Astrocyte (in vitro differentiated cells and primary cell): ENCODE measurements at regions not wholly inside any gene's neighbourhood (a gene's known extent, or its start where the extent isn't known, plus 50 kb on each side); places are given as distances from the start of the nearest gene placed in this dataset.
"Not testable (repeated sequence)": the region's sequence is repeated elsewhere in the genome, so short reads cannot be mapped to it uniquely, and the experiment has no call there.

Source experiments
- DNase-seq: peaks from one replicate; pipeline ENCODE4 v3.0.0-alpha.2; 2010; ENCODE audit warnings: low read depth
- FAIRE-seq: peaks from 2 replicates; lab custom pipeline; 2011; peaks lifted over from hg19 to GRCh38; lab: Jason Lieb, UNC
- H2AFZ ChIP-seq: 2 replicates; pipeline ENCODE4 v1.6.0; 2012; ENCODE audit warnings: low read depth, low read length, inconsistent platforms
- H3K27ac ChIP-seq: 2 replicates; pipeline ENCODE4 v1.5.1; 2011; ENCODE audit warnings: low read depth, low read length, inconsistent platforms
- H3K27me3 ChIP-seq: 2 replicates; pipeline ENCODE4 v1.6.0; 2011; ENCODE audit warnings: low read length, inconsistent platforms; ENCODE audit not compliant: insufficient read depth
- H3K36me3 ChIP-seq: 2 replicates; pipeline ENCODE4 v1.5.1; 2011; ENCODE audit warnings: low read length, inconsistent platforms; ENCODE audit not compliant: insufficient read depth
- H3K4me1 ChIP-seq: 2 replicates; pipeline ENCODE4 v1.5.1; 2011; ENCODE audit warnings: low read length, inconsistent platforms; ENCODE audit not compliant: insufficient read depth
- H3K4me2 ChIP-seq: 2 replicates; pipeline ENCODE4 v1.6.0; 2012; ENCODE audit warnings: low read length, inconsistent platforms
- H3K4me3 ChIP-seq: 2 replicates; pipeline ENCODE4 v1.5.1; 2011; ENCODE audit warnings: low read depth, mild to moderate bottlenecking, low read length, inconsistent platforms; ENCODE audit not compliant: insufficient read depth
- H3K79me2 ChIP-seq: 2 replicates; pipeline ENCODE4 v1.6.0; 2012; ENCODE audit warnings: mild to moderate bottlenecking, low read length, inconsistent platforms; ENCODE audit not compliant: insufficient read depth
- H3K9ac ChIP-seq: 2 replicates; pipeline ENCODE4 v1.6.0; 2012; ENCODE audit warnings: mild to moderate bottlenecking, low read length, inconsistent platforms
- H3K9me3 ChIP-seq: 2 replicates; pipeline ENCODE4 v1.5.1; 2012; ENCODE audit warnings: low read depth, mild to moderate bottlenecking, low read length, inconsistent platforms; ENCODE audit not compliant: insufficient read depth
- H4K20me1 ChIP-seq: 2 replicates; pipeline ENCODE4 v1.6.0; 2012; ENCODE audit warnings: low read length, inconsistent platforms; ENCODE audit not compliant: insufficient read depth
- H3K27ac Mint-ChIP-seq: one replicate; pipeline ENCODE4 v1.8.0; 2021; ENCODE audit warnings: mild to moderate bottlenecking, mixed read lengths; ENCODE audit not compliant: unreplicated experiment
- H3K27me3 Mint-ChIP-seq: one replicate; pipeline ENCODE4 v1.8.0; 2021; ENCODE audit warnings: low read depth, mixed read lengths; ENCODE audit not compliant: unreplicated experiment
- H3K36me3 Mint-ChIP-seq: one replicate; pipeline ENCODE4 v1.8.0; 2021; ENCODE audit warnings: low read depth, mixed read lengths; ENCODE audit not compliant: unreplicated experiment
- H3K4me1 Mint-ChIP-seq: one replicate; pipeline ENCODE4 v1.8.0; 2021; ENCODE audit warnings: low read depth, mixed read lengths; ENCODE audit not compliant: unreplicated experiment
- H3K4me3 Mint-ChIP-seq: one replicate; pipeline ENCODE4 v1.8.0; 2021; ENCODE audit warnings: mild to moderate bottlenecking, moderate library complexity, mixed read lengths; ENCODE audit not compliant: unreplicated experiment
- H3K9me3 Mint-ChIP-seq: one replicate; pipeline ENCODE4 v1.8.0; 2021; ENCODE audit warnings: mild to moderate bottlenecking, mixed read lengths; ENCODE audit not compliant: unreplicated experiment
- CTCF ChIP-seq: IDR thresholded peaks from 2 replicates; pipeline ENCODE4 v1.5.1; 2011; ENCODE audit warnings: low read depth, mild to moderate bottlenecking, inconsistent platforms, low read length, moderate library complexity; ENCODE audit not compliant: insufficient read depth
- EZH2 ChIP-seq: IDR thresholded peaks from 2 replicates; pipeline ENCODE4 v1.6.1; 2012; ENCODE audit warnings: mild to moderate bottlenecking, low read length, inconsistent platforms; ENCODE audit not compliant: insufficient read depth

GRCh38 chr10:2326411-2326810, 589.1 kb upstream of the ADARB2 start:
- no peaks in the 10 kb centered on the region for H3K79me2 ChIP-seq
- no peak overlapping the region for H3K9ac ChIP-seq
- FAIRE-seq (no peak), DNase-seq (no peak)
- no peaks in the 10 kb centered on the region for H3K4me1 ChIP-seq
- Mint-ChIP-seq H3K36me3 (no peaks in the 10 kb centered on the region), H3K4me3 (no peak overlapping the region), H3K27ac (no peak overlapping the region), H3K27me3 (no peaks in the 10 kb centered on the region), H3K9me3 (no peaks in the 10 kb centered on the region), H3K4me1 (no peaks in the 10 kb centered on the region)
- no peak overlapping the region for H3K4me3 ChIP-seq
- no peaks in the 10 kb centered on the region for H3K9me3 ChIP-seq
- H3K36me3 ChIP-seq, result no peaks in the 10 kb centered on the region
- no peak overlapping the region for H2AFZ ChIP-seq
- no peaks in the 10 kb centered on the region for H4K20me1 ChIP-seq
- no peak overlapping the region for H3K4me2 ChIP-seq
- H3K27ac ChIP-seq, result no peak overlapping the region
- H3K27me3 ChIP-seq, result no peaks in the 10 kb centered on the region
- TF ChIP-seq EZH2, result no peak

GRCh38 chr10:2315045-2315485, 577.7 kb upstream of the ADARB2 start:
- H3K36me3 Mint-ChIP-seq, H3K4me2 ChIP-seq, DNase-seq, H3K4me3 ChIP-seq, H3K9me3 ChIP-seq, H2AFZ ChIP-seq, H3K9ac ChIP-seq, H3K27me3 ChIP-seq, H3K4me1 Mint-ChIP-seq, H3K27ac Mint-ChIP-seq, H3K79me2 ChIP-seq, H3K27me3 Mint-ChIP-seq, FAIRE-seq, H3K27ac ChIP-seq, H4K20me1 ChIP-seq, H3K4me1 ChIP-seq, H3K36me3 ChIP-seq, H3K4me3 Mint-ChIP-seq: not testable (repeated sequence)
- H3K9me3 Mint-ChIP-seq, result peaks cover 11% of the 10 kb centered on the region

- peaks cover 1% of the 10 kb centered on the region for H3K9me3 Mint-ChIP-seq
- no peak overlapping the region for H3K27ac Mint-ChIP-seq
- Histone ChIP-seq H3K27ac (no peak overlapping the region), H3K36me3 (no peaks in the 10 kb centered on the region), H3K9ac (no peak overlapping the region), H3K79me2 (no peaks in the 10 kb centered on the region), H3K4me1 (no peaks in the 10 kb centered on the region), H4K20me1 (no peaks in the 10 kb centered on the region), H2AFZ (no peak overlapping the region), H3K9me3 (no peaks in the 10 kb centered on the region), H3K4me2 (no peak overlapping the region), H3K27me3 (no peaks in the 10 kb centered on the region), H3K4me3 (no peak overlapping the region)
- no peak overlapping the region for H3K4me3 Mint-ChIP-seq
- TF ChIP-seq CTCF, result no peak
- no peak for TF ChIP-seq EZH2
- DNase-seq (no peak), FAIRE-seq (no peak)
- H3K36me3 Mint-ChIP-seq, result no peaks in the 10 kb centered on the region
- no peaks in the 10 kb centered on the region for H3K27me3 Mint-ChIP-seq
- H3K4me1 Mint-ChIP-seq, result no peaks in the 10 kb centered on the region
These were observed 568.8 kb upstream of the ADARB2 start for GRCh38 chr10:2306081-2306480.
